Osteocyte (in vitro differentiated cells): ENCODE measurements at regions not wholly inside any gene's neighbourhood (a gene's known extent, or its start where the extent isn't known, plus 50 kb on each side); places are given as distances from the start of the nearest gene placed in this dataset.

ENCODE experiments used
- DNase-seq: peaks from one replicate; pipeline ENCODE4 v3.0.0; 2021; ENCODE audit warnings: mixed read lengths; ENCODE audit not compliant: unreplicated experiment; ENCODE audit errors: extremely low spot score
- H3K27ac Mint-ChIP-seq: one replicate; pipeline ENCODE4 v1.8.0; 2021; ENCODE audit warnings: mild to moderate bottlenecking, mixed read lengths; ENCODE audit not compliant: unreplicated experiment
- H3K27me3 Mint-ChIP-seq: one replicate; pipeline ENCODE4 v1.8.0; 2021; ENCODE audit warnings: mixed read lengths; ENCODE audit not compliant: unreplicated experiment
- H3K36me3 Mint-ChIP-seq: one replicate; pipeline ENCODE4 v1.8.0; 2021; ENCODE audit warnings: mixed read lengths; ENCODE audit not compliant: unreplicated experiment
- H3K4me1 Mint-ChIP-seq: one replicate; pipeline ENCODE4 v1.8.0; 2021; ENCODE audit warnings: mixed read lengths; ENCODE audit not compliant: unreplicated experiment
- H3K4me3 Mint-ChIP-seq: one replicate; pipeline ENCODE4 v1.8.0; 2021; ENCODE audit warnings: mild to moderate bottlenecking, moderate library complexity, mixed read lengths; ENCODE audit not compliant: unreplicated experiment
- H3K9me3 Mint-ChIP-seq: one replicate; pipeline ENCODE4 v1.8.0; 2021; ENCODE audit warnings: mixed read lengths; ENCODE audit not compliant: unreplicated experiment
- CTCF ChIP-seq: fragments of 200-600 bp; sonication (generic); IDR thresholded peaks from 2 replicates; pipeline ENCODE4 v1.5.0; 2021; ENCODE audit warnings: antibody characterized with exemption, mild to moderate bottlenecking, moderate library complexity

GRCh38 chr2:61758159-61758558, 95.7 kb downstream of the FAM161A start:
- Mint-ChIP-seq H3K4me1 (peaks cover 24% of the 10 kb centered on the region), H3K27ac (no peak overlapping the region), H3K4me3 (no peak overlapping the region), H3K36me3 (peaks cover 2% of the 10 kb centered on the region), H3K9me3 (peaks cover 9% of the 10 kb centered on the region), H3K27me3 (no peaks in the 10 kb centered on the region)
- DNase-seq: no peak
- TF ChIP-seq CTCF: no peak

DNA sequence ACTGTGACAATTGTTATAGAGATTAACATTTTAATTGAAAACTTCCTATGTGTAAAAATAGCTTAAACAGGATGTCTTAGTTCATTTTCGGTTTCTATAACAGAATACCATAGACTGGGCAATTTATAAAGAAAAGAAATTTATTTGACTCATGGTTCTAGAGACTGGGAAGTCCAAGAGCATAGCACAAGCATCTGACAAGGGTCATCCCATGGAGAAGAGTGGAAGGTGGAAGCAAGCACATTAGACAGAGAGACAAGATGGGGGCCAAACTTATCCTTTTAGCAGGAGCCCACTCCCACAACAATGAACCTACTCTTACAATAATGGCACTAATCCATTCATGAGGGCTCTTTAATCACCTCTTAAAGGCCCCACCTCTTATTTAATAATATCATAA, 100.3 kb downstream of the FAM161A start:
- TF ChIP-seq CTCF: no peak
- DNase-seq: no peak
- no peaks in the 10 kb centered on the region for H3K36me3 Mint-ChIP-seq
- no peaks in the 10 kb centered on the region for H3K27me3 Mint-ChIP-seq
- H3K4me1 Mint-ChIP-seq: no peaks in the 10 kb centered on the region
- peaks cover 9% of the 10 kb centered on the region for H3K9me3 Mint-ChIP-seq
- no peak overlapping the region for H3K4me3 Mint-ChIP-seq
- H3K27ac Mint-ChIP-seq: no peak overlapping the region

- H3K27me3 Mint-ChIP-seq: no peaks in the 10 kb centered on the region
- no peak for TF ChIP-seq CTCF
- no peak for DNase-seq
- no peak overlapping the region for H3K27ac Mint-ChIP-seq
- H3K9me3 Mint-ChIP-seq: peaks cover 6% of the 10 kb centered on the region
- H3K4me1 Mint-ChIP-seq: no peaks in the 10 kb centered on the region
- H3K36me3 Mint-ChIP-seq: no peaks in the 10 kb centered on the region
- H3K4me3 Mint-ChIP-seq: no peak overlapping the region
Measured at GRCh38 chr2:61750624-61751023, 103.2 kb downstream of the FAM161A start.

GRCh38 chr2:61742955-61743354, 110.9 kb downstream of the FAM161A start:
- Mint-ChIP-seq H3K27me3 (no peaks in the 10 kb centered on the region), H3K36me3 (no peaks in the 10 kb centered on the region), H3K4me1 (no peaks in the 10 kb centered on the region), H3K27ac (no peak overlapping the region), H3K4me3 (no peak overlapping the region), H3K9me3 (no peaks in the 10 kb centered on the region)
- no peak for TF ChIP-seq CTCF
- DNase-seq: no peak

- Mint-ChIP-seq H3K27ac (no peak overlapping the region), H3K4me1 (no peaks in the 10 kb centered on the region), H3K36me3 (no peaks in the 10 kb centered on the region), H3K27me3 (peaks cover 9% of the 10 kb centered on the region), H3K9me3 (no peaks in the 10 kb centered on the region), H3K4me3 (no peak overlapping the region)
- no peak for DNase-seq
- TF ChIP-seq CTCF: no peak
Measured at GRCh38 chr2:61737841-61738240, 116.0 kb downstream of the FAM161A start.
